Urinary bladder (tissue), 3 donors: ENCODE measurements at regions not wholly inside any gene's neighbourhood (a gene's known extent, or its start where the extent isn't known, plus 50 kb on each side); places are given as distances from the start of the nearest gene placed in this dataset.

Source experiments
- DNase-seq: peaks from one replicate; pipeline ENCODE4 v3.0.0-alpha.2; 2015; ENCODE audit errors: extremely low spot score
- H3K27ac ChIP-seq: one replicate; pipeline ENCODE4 v1.5.1; 2013; ENCODE audit warnings: low read depth, mild to moderate bottlenecking, moderate library complexity
- H3K36me3 ChIP-seq: one replicate; pipeline ENCODE4 v1.6.1; 2013; ENCODE audit warnings: mild to moderate bottlenecking, moderate library complexity; ENCODE audit not compliant: insufficient read depth
- H3K4me1 ChIP-seq: one replicate; pipeline ENCODE4 v1.6.1; 2013; ENCODE audit warnings: mild to moderate bottlenecking, moderate library complexity; ENCODE audit not compliant: insufficient read depth
- H3K4me3 ChIP-seq: one replicate; pipeline ENCODE4 v1.5.1; 2013; ENCODE audit warnings: low read depth, low read length
- WGBS: extraction: QIAGEN DNeasy Blood & Tissue Kit; methylation state at CpG from one replicate; pipeline ENCODE4 v1.1.7; 2013; 5-methylcytosine and 5-hydroxymethylcytosine counted together
- donor health status: healthy with polysubstance abuse.
- donor health status: healthy.

DNA sequence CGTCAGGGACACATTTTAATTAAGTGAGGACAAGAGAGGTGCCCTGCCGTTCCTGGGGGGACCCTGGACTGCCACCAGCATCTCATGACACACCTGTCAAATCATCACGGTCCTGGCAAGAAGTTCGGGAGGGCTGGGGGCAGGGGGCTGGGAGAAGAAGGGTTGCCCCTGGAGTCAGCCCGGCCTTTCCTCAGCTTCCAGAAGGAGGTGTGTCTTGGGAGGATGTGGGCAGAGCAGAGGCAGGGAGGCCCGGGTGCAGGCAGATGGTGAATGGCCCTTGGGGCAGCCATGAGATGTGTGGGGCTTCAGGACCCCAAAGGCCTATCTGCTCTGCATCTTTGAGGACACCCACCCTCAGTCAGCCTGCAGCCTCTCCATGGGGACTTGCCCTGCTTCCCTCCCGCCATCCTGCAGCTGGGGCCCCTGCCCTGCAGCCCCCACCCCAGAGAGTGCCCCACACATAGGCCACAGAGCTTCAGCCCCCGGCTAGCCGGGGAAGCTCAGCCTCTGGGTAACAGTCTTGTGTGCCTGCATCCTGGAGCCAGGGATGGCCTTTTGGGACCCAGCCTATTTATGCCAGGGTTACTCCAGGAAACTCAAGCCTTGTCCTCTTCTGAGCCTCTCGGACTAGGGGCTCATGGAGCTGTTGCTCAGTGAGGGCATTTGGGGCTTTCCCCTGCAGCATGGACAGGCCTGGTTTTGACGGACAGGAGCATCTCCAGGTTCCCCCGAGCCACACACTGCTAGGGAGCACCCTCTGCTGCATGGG lies 178.5 kb downstream of the KIF26A start:
- DNase-seq, result no peak
- H3K36me3 ChIP-seq, result no peaks in the 10 kb centered on the region
- WGBS, result 77% methylated on average over 12 of the region's 12 CpGs

DNA sequence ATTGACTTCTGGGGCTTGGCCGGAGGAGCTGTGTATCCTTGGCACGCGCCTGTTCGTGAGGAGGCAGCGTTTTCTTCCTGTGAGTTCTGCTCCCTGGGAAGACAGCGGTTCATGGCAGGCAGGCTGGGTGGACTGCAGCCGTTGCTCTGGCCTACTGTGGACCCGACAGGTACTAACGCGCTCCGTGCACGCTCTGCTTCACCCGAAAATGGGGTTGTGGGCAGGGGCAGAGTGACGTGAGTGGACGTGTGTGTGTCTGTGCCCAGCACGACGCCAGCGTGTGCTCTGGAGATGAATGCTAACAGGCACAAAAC lies 179.1 kb downstream of the KIF26A start:
- Histone ChIP-seq H3K36me3 (no peaks in the 10 kb centered on the region), H3K4me3 (no peak overlapping the region), H3K4me1 (no peaks in the 10 kb centered on the region), H3K27ac (no peak overlapping the region)
- 85% methylated on average over 18 of the region's 18 CpGs for WGBS
- no peak for DNase-seq

More for the DNA sequence above, 178.5 kb downstream of the KIF26A start:
- Histone ChIP-seq H3K27ac (no peak overlapping the region), H3K4me3 (no peak overlapping the region), H3K4me1 (no peaks in the 10 kb centered on the region)

DNA sequence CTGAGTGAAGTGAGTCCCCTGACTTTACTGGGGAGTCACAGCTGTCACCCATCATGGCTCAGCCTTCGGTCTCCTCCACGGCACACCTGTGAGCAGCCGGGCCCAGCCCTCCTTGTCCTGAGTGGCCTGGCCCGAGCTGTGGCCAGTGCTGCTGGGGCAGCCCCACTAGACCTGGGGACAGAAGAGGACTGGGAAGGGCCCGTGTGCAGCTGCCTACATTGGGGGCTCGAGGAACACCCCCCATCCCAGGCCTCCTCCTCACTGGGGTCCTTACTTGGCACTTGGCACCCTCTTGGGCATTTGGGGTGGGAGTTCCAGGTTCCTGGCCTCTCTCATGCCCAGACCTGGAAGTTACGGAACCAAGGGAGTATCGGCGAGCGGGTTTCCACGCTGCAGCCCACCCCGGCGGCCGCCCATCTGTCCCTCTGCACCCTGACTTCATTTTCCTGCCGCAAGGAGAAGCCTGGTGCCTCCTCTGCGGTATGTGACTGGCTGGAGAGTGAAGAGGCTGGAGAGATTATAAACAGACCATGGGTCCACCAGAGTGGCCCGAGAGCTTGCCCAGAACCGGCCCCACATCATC lies 179.7 kb downstream of the KIF26A start:
- Histone ChIP-seq H3K27ac (no peak overlapping the region), H3K4me1 (no peaks in the 10 kb centered on the region), H3K36me3 (no peaks in the 10 kb centered on the region), H3K4me3 (no peak overlapping the region)
- no peak for DNase-seq
- WGBS, result 90% methylated on average over 18 of the region's 18 CpGs

DNA sequence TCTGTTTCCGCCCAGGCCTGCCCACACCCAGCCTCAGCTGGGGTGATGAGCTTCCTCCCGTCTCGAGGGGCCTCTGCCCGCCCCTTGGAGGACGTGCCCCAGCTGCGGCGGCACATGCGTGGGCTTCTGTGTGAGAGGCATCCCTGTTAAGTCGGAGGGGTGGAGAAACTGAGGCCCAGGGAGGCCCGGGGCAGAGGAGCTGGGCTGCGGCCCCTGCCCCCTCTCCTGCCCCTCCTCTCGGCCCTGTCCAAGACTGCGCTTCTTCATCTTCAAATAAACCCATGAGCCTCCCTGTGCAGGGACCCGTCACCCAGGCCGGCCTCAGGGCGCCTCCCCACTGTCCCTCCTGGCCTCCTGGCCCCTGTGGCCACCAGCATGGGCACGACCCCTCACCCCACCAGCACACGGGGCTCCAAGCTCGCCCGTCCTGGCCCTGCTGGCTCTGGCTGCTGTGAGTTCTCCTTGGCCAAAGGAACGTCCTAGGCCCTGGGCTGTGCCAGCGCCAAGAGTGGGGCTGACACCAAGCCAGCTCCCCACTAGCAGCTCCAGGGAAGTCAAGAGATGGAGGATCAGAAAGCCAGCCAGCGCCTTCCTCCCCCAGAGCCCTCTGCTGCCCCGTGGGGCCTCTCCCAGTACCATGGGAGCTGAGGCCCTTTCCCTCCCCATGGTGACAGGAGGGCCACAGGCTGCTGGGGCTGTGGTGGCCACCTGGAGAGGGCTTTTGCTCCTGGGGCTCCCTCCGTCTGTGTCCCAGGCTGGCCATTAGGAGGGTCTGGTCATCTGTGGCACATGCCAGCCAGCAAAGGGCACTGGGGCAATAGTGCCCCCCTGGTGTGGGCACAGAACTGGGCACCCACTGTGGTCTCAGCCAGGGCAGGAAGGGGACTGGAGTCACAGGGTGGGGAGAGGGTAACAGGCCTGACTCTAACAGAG lies 180.4 kb downstream of the KIF26A start:
- H3K4me1 ChIP-seq, result no peaks in the 10 kb centered on the region
- DNase-seq, result no peak
- H3K36me3 ChIP-seq, result no peaks in the 10 kb centered on the region
- no peak overlapping the region for H3K4me3 ChIP-seq
- WGBS, result 75% methylated on average over 25 of the region's 25 CpGs
- H3K27ac ChIP-seq, result no peak overlapping the region

DNA sequence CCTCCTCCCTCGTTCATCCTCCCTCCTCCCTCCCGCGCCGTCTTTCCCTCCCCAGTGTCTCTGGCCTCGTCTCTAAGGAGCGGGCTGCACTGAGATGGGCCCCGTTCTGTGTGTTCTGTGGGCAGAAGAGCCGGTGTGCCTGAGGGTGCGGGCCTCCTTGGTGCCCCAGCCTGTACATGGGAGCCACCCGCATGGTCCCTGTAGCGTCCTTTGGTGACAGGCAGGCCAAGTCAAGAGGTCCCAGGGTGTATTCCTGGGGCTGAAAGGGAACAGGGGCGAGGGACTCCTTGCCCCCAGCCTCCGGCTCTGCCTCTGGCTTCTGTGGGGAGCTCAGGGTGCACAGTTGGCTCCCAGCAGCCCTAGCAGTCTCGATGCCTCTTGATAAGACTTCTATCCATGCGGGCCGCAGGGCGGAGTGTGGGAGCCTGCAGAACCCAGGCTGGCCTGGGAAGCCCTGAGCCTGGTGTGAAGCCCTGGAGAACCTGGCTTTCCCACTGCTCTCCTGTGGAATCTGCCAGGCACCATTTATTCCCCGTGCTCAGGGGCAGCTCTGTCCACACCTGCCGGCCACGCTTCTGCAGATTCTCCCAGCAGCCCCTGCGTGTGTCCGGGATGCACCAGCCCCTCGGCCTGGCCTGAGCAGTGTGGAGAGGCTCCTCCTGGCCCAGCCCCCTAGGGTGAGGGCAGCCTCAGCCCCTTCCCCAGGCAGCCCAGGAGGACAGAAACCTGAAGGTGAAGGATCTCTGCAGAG lies 181.3 kb downstream of the KIF26A start:
- H3K27ac ChIP-seq, result no peak overlapping the region
- no peak for DNase-seq
- H3K4me1 ChIP-seq, result no peaks in the 10 kb centered on the region
- WGBS, result 88% methylated on average over 23 of the region's 23 CpGs
- H3K4me3 ChIP-seq, result no peak overlapping the region
- no peaks in the 10 kb centered on the region for H3K36me3 ChIP-seq

DNA sequence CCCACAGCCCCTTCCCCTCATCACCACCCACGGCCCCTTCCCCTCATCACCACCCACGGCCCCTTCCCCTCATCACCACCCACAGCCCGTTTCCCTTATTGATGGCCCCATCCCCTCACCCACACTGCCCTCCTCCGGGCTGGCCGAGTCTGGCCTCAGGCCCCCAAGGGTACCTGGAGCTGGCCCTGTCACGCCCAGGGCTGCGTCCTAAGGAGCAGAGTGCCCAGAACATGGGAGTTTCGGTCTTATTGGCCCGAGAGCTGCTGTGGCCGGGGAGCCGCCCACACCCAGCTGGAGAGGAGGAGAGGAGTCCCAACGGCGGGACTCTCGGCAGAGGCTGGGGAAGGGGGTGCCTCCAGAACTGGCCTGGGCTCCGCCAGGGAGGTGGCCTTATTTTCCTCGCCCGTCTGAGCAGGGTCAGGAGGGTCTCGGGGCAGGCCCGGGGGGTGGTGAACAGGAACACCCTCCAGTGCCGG lies 182.3 kb downstream of the KIF26A start:
- H3K36me3 ChIP-seq, result no peaks in the 10 kb centered on the region
- 14% methylated on average over 20 of the region's 20 CpGs for WGBS
- H3K27ac ChIP-seq, result no peak overlapping the region
- H3K4me3 ChIP-seq, result no peak overlapping the region
- DNase-seq, result no peak
- H3K4me1 ChIP-seq, result no peaks in the 10 kb centered on the region

DNA sequence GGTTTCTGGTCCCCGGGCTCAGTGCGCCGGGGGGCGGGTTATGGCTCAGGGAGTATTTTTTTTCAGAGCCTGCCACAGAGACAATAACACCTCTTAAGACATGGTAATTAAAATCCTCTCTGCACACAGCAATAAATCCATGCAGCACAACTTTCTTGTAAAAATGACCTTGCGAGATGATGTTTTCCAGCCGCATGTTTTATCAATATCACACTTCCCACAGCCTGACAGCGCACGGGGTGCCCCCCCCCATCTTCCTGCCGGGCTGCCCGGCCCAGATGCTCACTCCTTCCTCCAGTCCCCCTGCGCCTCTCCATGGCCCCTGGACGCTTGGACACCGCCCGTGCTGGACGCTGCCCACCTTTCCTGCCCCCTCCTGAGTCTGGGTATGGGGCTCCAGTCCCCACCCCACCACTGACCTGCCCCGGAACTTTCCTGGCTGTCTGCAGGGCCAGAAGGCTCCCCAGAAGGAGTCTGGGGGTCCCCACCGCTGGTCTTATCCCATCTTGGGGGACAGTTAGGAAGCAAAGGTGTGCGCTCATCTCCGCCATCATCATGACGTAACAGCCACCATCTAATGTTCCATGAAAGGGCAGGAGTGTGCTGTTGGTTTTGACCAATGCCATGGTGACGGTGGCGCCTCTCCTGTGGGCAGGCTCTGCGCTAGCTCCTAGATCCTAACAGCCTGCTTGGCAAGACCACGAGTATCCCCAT lies 182.9 kb downstream of the KIF26A start:
- Histone ChIP-seq H3K4me1 (no peaks in the 10 kb centered on the region), H3K4me3 (no peak overlapping the region), H3K36me3 (no peaks in the 10 kb centered on the region), H3K27ac (no peak overlapping the region)
- no peak for DNase-seq
- WGBS, result 37% methylated on average over 24 of the region's 24 CpGs

DNA sequence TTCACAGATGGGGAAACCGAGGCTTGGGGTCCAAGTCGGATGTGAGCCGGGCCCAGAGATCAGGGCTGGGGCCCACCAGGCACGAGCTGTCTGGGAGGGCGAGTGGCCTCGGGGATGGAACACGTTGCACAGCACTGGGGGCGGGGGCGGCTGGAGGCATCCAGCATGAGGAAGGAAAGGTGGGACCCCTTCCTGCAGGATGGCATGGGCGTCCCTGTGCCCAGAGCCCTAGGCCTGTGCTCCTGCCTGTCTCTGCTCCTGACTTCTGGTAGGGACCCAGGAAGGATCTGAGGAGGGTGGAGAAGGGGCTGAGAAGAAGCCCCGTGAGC lies 183.4 kb downstream of the KIF26A start:
- no peaks in the 10 kb centered on the region for H3K36me3 ChIP-seq
- no peak for DNase-seq
- no peak overlapping the region for H3K27ac ChIP-seq
- no peak overlapping the region for H3K4me3 ChIP-seq
- H3K4me1 ChIP-seq, result no peaks in the 10 kb centered on the region
- 90% methylated on average over 11 of the region's 11 CpGs for WGBS

DNA sequence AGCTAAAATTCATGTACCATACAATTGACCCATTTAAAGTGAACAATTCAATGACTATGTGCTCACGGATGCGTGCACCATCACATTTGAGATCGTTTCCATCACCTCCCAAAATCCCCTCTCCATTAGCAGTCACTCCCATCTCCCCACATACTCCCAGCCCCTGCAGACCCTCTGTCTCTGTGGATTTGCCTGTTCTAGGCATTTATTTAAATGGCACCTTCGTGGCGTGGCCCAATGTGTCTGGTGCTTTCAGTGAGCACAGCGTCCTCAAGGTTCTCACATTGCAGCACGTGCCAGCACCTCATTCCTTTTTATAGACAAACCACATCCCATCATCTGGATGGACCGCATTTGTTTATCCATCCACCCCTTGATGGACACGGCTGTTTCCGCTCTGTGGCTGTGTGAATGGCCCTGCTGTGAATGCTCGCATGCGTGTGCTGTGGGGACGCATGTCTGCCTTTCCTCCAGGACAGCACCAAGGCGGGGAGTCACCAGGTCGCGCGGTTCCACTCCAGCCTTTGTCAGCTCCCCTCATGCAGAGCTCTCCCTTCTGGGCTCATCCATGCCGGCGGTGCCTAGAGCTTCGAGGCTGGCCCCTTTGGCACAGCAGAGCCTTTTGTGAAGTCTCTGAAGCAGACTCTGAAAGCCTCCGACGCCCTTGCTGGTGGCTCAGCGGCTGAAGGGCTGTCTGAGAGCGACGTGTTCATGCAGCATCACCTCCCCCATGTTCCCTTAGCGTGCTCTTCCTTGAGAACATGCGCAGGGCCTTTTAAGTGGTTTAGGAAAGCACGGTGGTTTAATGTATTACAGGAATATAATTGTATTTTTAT lies 184.4 kb downstream of the KIF26A start:
- DNase-seq, result no peak
- Histone ChIP-seq H3K4me1 (no peaks in the 10 kb centered on the region), H3K4me3 (no peak overlapping the region), H3K27ac (no peak overlapping the region), H3K36me3 (no peaks in the 10 kb centered on the region)
- 51% methylated on average over 28 of the region's 28 CpGs for WGBS

DNA sequence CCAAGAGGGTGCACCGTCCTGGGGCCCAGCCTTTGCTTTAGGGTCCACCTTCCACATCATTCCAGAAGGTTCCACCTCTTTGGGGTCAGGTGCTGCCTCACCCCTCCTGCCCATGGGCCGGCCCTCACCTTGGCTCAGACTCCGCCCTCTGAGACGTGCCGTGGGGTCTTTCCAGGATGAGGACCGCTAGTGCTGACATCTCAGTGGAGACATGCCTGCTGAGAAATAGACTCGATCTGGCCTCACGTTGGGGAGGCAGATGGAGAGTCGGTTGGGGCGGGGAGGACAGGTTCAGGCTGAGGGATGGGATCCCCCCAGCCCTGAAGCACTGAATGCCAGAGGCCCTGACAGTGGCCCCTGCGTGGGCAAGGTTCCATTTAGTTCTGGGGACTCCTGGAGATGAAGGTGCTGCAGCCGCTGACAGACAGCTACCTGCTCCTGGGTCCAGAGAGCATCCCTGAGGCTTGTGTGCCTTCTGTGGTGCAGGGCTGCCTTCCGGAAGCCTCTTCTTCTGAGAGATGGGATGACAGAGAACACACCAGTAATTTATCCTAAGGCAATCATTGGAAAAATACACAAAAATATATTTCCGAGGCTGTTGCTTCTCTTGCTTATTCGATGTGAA lies 185.3 kb downstream of the KIF26A start:
- Histone ChIP-seq H3K27ac (no peak overlapping the region), H3K4me1 (no peaks in the 10 kb centered on the region), H3K36me3 (no peaks in the 10 kb centered on the region), H3K4me3 (no peak overlapping the region)
- 89% methylated on average over 15 of the region's 15 CpGs for WGBS
- DNase-seq, result no peak

DNA sequence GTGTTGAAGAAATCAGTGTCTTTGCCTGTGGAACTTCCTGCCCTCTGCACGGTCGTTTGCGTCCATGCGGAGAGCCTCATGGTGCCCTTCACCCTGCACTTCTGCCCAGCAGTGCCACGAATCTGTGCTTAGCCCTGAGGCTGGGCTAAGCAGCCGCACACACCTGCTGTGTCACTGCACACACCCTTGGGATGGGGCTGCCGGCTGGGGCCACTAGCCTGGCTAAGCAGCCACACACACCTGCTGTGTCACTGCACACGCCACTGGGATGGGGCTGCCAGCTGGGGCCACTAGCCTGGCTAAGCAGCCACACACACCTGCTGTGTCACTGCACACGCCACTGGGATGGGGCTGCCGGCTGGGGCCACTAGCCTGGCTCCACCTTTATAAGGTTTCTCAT lies 188.5 kb downstream of the KIF26A start:
- no peaks in the 10 kb centered on the region for H3K36me3 ChIP-seq
- 77% methylated on average over 10 of the region's 10 CpGs for WGBS
- no peak for DNase-seq
- H3K4me1 ChIP-seq, result no peaks in the 10 kb centered on the region
- no peak overlapping the region for H3K4me3 ChIP-seq
- H3K27ac ChIP-seq, result no peak overlapping the region

DNA sequence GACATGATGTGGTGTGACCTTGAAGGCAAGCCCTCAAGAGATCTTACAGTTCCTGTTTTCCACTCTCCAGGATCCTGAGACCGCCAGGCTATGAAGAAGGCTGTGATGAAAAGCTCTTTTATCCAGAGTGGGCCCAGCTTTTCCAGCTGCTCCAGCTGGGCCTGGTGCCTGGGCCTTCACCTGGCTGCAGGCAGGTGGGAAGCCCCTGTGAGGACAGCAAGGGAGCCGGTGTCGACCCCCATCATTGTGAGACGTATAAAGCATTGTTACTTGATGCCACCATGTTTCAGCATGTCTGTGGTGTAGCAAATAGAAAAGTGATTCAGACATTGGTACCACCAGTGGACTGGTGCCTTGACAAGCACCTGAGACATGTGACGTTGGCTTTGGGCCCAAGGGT lies 190.2 kb downstream of the KIF26A start:
- Histone ChIP-seq H3K27ac (no peak overlapping the region), H3K4me1 (no peaks in the 10 kb centered on the region), H3K4me3 (no peak overlapping the region), H3K36me3 (no peaks in the 10 kb centered on the region)
- 69% methylated on average over 5 of the region's 5 CpGs for WGBS
- DNase-seq, result no peak
